ENCODE measurements at regions not wholly inside any gene's neighbourhood (a gene's known extent, or its start where the extent isn't known, plus 50 kb on each side); places are given as distances from the start of the nearest gene placed in this dataset.

- no peak for TF ChIP-seq CTCF (IDR thresholded peaks at IDR 0.05; ENCODE audit: poor library complexity)
- no peak for TF ChIP-seq EZH2 (IDR thresholded peaks at IDR 0.05; ENCODE audit: borderline replicate concordance)
- no peak for TF ChIP-seq EZH2phosphoT487 (IDR thresholded peaks at IDR 0.05; ENCODE audit: low read depth, severe bottlenecking, unreplicated experiment)
Measured at GRCh38 chr2:209351636-209352035, 72.2 kb upstream of the MAP2 start.
